GM23338 (cell line): ENCODE measurements at regions not wholly inside any gene's neighbourhood (a gene's known extent, or its start where the extent isn't known, plus 50 kb on each side); places are given as distances from the start of the nearest gene placed in this dataset.

ENCODE experiments used
- CTCF ChIP-seq, 2 experiments: fragments of 200-600 bp in 1 of 2; sonication (generic) in 1 of 2; conservative IDR thresholded peaks; 2 replicates each; pipeline versions ENCODE4 v1.5.1 to v1.6.1; 2016 to 2017; ENCODE audit warnings: antibody characterized with exemption in 2 of 2, low read depth in 2 of 2, mild to moderate bottlenecking in 2 of 2, moderate library complexity in 1 of 2
- EZH2 ChIP-seq: fragments of 200-600 bp; sonication (generic); IDR thresholded peaks from one replicate; pipeline ENCODE4 v1.8.0; 2017; ENCODE audit warnings: antibody characterized with exemption, mild to moderate bottlenecking, low read depth; ENCODE audit not compliant: unreplicated experiment
- EZH2phosphoT487 ChIP-seq: fragments of 200-600 bp; sonication (generic); IDR thresholded peaks from one replicate; pipeline ENCODE4 v1.8.1; 2018; ENCODE audit warnings: antibody characterized with exemption; ENCODE audit not compliant: unreplicated experiment
- JUNB ChIP-seq: IDR thresholded peaks from one replicate; pipeline ENCODE4 v1.6.1; 2016; ENCODE audit warnings: antibody characterized with exemption; ENCODE audit not compliant: unreplicated experiment
- POLR2AphosphoS5 ChIP-seq: IDR thresholded peaks from 2 replicates; pipeline ENCODE4 v1.6.1; 2016; ENCODE audit warnings: antibody characterized with exemption, low read depth
- REST ChIP-seq: IDR thresholded peaks from one replicate; pipeline ENCODE4 v1.6.1; 2018; ENCODE audit warnings: antibody characterized with exemption; ENCODE audit not compliant: unreplicated experiment
- STAT1 ChIP-seq: IDR thresholded peaks from one replicate; pipeline ENCODE4 v1.6.1; 2016; ENCODE audit warnings: antibody characterized with exemption; ENCODE audit not compliant: unreplicated experiment

GRCh38 chr17:79370594-79370993, 240.3 kb downstream of the RBFOX3 start:
- no peak for TF ChIP-seq EZH2
- TF ChIP-seq CTCF (conservative IDR thresholded peaks at IDR 0.05; ENCODE audit: low read depth in 2 of 2) = no peak
- no peak for TF ChIP-seq EZH2phosphoT487
- no peak for TF ChIP-seq REST
- TF ChIP-seq STAT1 = no peak
- no peak for TF ChIP-seq POLR2AphosphoS5
- no peak for TF ChIP-seq JUNB
